ENCODE measurements at regions not wholly inside any gene's neighbourhood (a gene's known extent, or its start where the extent isn't known, plus 50 kb on each side); places are given as distances from the start of the nearest gene placed in this dataset.

GRCh38 chr18:10149768-10150556 lies 236.1 kb downstream of the VAPA start:
- TF ChIP-seq POLR2A (IDR thresholded peaks at IDR 0.05; ENCODE audit: low read length) (no peak), GATA1 (IDR thresholded peaks at IDR 0.05; ENCODE audit: low read depth, low read length) (no peak)

Data from erythroblast (primary cell).